Nephron (organoid): ENCODE measurements at regions not wholly inside any gene's neighbourhood (a gene's known extent, or its start where the extent isn't known, plus 50 kb on each side); places are given as distances from the start of the nearest gene placed in this dataset.

Experiments
- H3K27ac Mint-ChIP-seq, 3 experiments: 2 replicates each; pipeline ENCODE4 v1.8.0; 2020; ENCODE audit warnings: mixed read lengths in 3 of 3, mild to moderate bottlenecking in 2 of 3, moderate library complexity in 1 of 3
- H3K27me3 Mint-ChIP-seq: 2 replicates; pipeline ENCODE4 v1.8.0; 2021; ENCODE audit warnings: low read depth, mild to moderate bottlenecking, moderate library complexity, mixed read lengths
- H3K36me3 Mint-ChIP-seq: 2 replicates; pipeline ENCODE4 v1.8.0; 2020; ENCODE audit warnings: low read depth, mixed read lengths
- H3K4me1 Mint-ChIP-seq: 2 replicates; pipeline ENCODE4 v1.8.0; 2020; ENCODE audit warnings: mixed read lengths
- H3K4me3 Mint-ChIP-seq, 3 experiments: 2 replicates each; pipeline ENCODE4 v1.8.0; 2020; ENCODE audit warnings: mild to moderate bottlenecking in 3 of 3, mixed read lengths in 3 of 3, moderate library complexity in 2 of 3
- H3K9me3 Mint-ChIP-seq: 2 replicates; pipeline ENCODE4 v1.8.0; 2020; ENCODE audit warnings: mixed read lengths
- CTCF ChIP-seq, 3 experiments: fragments of 200-600 bp; sonication (generic); IDR thresholded peaks; one replicate each; pipeline ENCODE4 v1.5.0; 2021; ENCODE audit warnings: antibody characterized with exemption in 3 of 3; ENCODE audit not compliant: unreplicated experiment in 3 of 3

GRCh38 chr19:32223595-32224370 lies 121.6 kb upstream of the ZNF507 start:
- Mint-ChIP-seq H3K4me1 (peaks cover 22% of the 10 kb centered on the region), H3K36me3 (no peaks in the 10 kb centered on the region), H3K27me3 (peaks cover 39% of the 10 kb centered on the region), H3K27ac (peak overlapping the region in 1 of 3 experiments; percentile 35), H3K9me3 (no peaks in the 10 kb centered on the region), H3K4me3 (no peak overlapping the region)
- no peak for TF ChIP-seq CTCF (IDR thresholded peaks at IDR 0.05; ENCODE audit: unreplicated experiment in 3 of 3)

GRCh38 chr19:32224371-32225244 lies 120.8 kb upstream of the ZNF507 start:
- H3K4me1 Mint-ChIP-seq, result peaks cover 22% of the 10 kb centered on the region
- no peaks in the 10 kb centered on the region for H3K36me3 Mint-ChIP-seq
- H3K4me3 Mint-ChIP-seq, result peak overlapping the region; percentile 69 to 83 (median 76)
- peaks cover 42% of the 10 kb centered on the region for H3K27me3 Mint-ChIP-seq
- peak overlapping the region in 2 of 3 experiments; percentile 63 to 68 for H3K27ac Mint-ChIP-seq
- H3K9me3 Mint-ChIP-seq, result no peaks in the 10 kb centered on the region
- peak; percentile 100 for TF ChIP-seq CTCF (IDR thresholded peaks at IDR 0.05; ENCODE audit: unreplicated experiment in 3 of 3)

GRCh38 chr19:32227561-32228165 lies 117.7 kb upstream of the ZNF507 start:
- TF ChIP-seq CTCF (IDR thresholded peaks at IDR 0.05; ENCODE audit: unreplicated experiment in 3 of 3), result no peak
- peaks cover 14% of the 10 kb centered on the region for H3K4me1 Mint-ChIP-seq
- no peak overlapping the region for H3K4me3 Mint-ChIP-seq
- H3K9me3 Mint-ChIP-seq, result no peaks in the 10 kb centered on the region
- H3K27ac Mint-ChIP-seq, result no peak overlapping the region
- no peaks in the 10 kb centered on the region for H3K36me3 Mint-ChIP-seq
- H3K27me3 Mint-ChIP-seq, result peaks cover 55% of the 10 kb centered on the region

GRCh38 chr19:32230441-32230840 lies 115.0 kb upstream of the ZNF507 start:
- H3K4me1 Mint-ChIP-seq, result peaks cover 5% of the 10 kb centered on the region
- H3K9me3 Mint-ChIP-seq, result no peaks in the 10 kb centered on the region
- H3K27me3 Mint-ChIP-seq, result peaks cover 52% of the 10 kb centered on the region
- H3K27ac Mint-ChIP-seq, result no peak overlapping the region
- no peak overlapping the region for H3K4me3 Mint-ChIP-seq
- no peak for TF ChIP-seq CTCF (IDR thresholded peaks at IDR 0.05; ENCODE audit: unreplicated experiment in 3 of 3)
- no peaks in the 10 kb centered on the region for H3K36me3 Mint-ChIP-seq

- Mint-ChIP-seq H3K9me3 (no peaks in the 10 kb centered on the region), H3K4me3 (no peak overlapping the region), H3K36me3 (no peaks in the 10 kb centered on the region), H3K4me1 (peaks cover 5% of the 10 kb centered on the region), H3K27ac (no peak overlapping the region), H3K27me3 (peaks cover 49% of the 10 kb centered on the region)
- no peak for TF ChIP-seq CTCF (IDR thresholded peaks at IDR 0.05; ENCODE audit: unreplicated experiment in 3 of 3)
Measured at GRCh38 chr19:32231020-32231419, 114.4 kb upstream of the ZNF507 start.
